H1 (cell line): ENCODE measurements at regions not wholly inside any gene's neighbourhood (a gene's known extent, or its start where the extent isn't known, plus 50 kb on each side); places are given as distances from the start of the nearest gene placed in this dataset.

Source experiments
- KDM1A ChIP-seq: fragments of 200-600, 300-600 bp; sonication (generic); IDR thresholded peaks from 2 replicates; pipeline ENCODE4 v1.7.1; 2016; ENCODE audit warnings: mild to moderate bottlenecking, low read length, borderline replicate concordance
- RAD21 ChIP-seq, 2 experiments: IDR thresholded peaks in 1 of 2; conservative IDR thresholded peaks in 1 of 2; 2 replicates each; pipeline ENCODE4 v1.6.1; 2011; ENCODE audit warnings: low read depth in 2 of 2, low read length in 2 of 2, improper control_type of control experiment in 1 of 2, inconsistent platforms in 1 of 2, mild to moderate bottlenecking in 1 of 2, moderate library complexity in 1 of 2
- SIX5 ChIP-seq: IDR thresholded peaks from 2 replicates; pipeline ENCODE4 v1.6.1; 2011; ENCODE audit warnings: mild to moderate bottlenecking, low read depth, low read length
- TCF12 ChIP-seq: IDR thresholded peaks from 2 replicates; pipeline ENCODE4 v1.6.1; 2011; ENCODE audit warnings: low read depth, mild to moderate bottlenecking, low read length
- TF ChIP-seq, protein P1 (sequence below): IDR thresholded peaks from 2 replicates; pipeline ENCODE4 v1.6.1; 2011; ENCODE audit warnings: low read length, improper control_type of control experiment

GRCh38 chr13:70338609-70339008, 230.4 kb upstream of the KLHL1 start (continued):
- no peak for TF ChIP-seq SIX5
- TF ChIP-seq KDM1A = no peak
- TF ChIP-seq RAD21 (IDR thresholded peaks at IDR 0.05 in 1 of 2, conservative IDR thresholded peaks at IDR 0.05 in 1 of 2; ENCODE audit: low read depth in 2 of 2, low read length in 2 of 2) = no peak
- TF ChIP-seq, protein P1, sequence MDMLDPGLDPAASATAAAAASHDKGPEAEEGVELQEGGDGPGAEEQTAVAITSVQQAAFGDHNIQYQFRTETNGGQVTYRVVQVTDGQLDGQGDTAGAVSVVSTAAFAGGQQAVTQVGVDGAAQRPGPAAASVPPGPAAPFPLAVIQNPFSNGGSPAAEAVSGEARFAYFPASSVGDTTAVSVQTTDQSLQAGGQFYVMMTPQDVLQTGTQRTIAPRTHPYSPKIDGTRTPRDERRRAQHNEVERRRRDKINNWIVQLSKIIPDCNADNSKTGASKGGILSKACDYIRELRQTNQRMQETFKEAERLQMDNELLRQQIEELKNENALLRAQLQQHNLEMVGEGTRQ = no peak
- TF ChIP-seq TCF12 = no peak
